AG10803 (cell line): ENCODE measurements at regions not wholly inside any gene's neighbourhood (a gene's known extent, or its start where the extent isn't known, plus 50 kb on each side); places are given as distances from the start of the nearest gene placed in this dataset.
"Not testable (repeated sequence)": the region's sequence is repeated elsewhere in the genome, so short reads cannot be mapped to it uniquely, and the experiment has no call there.

ENCODE experiments used
- DNase-seq: peaks from one replicate; pipeline ENCODE4 v3.0.0; 2010; ENCODE audit warnings: low read depth
- H3K4me3 ChIP-seq: 2 replicates; pipeline ENCODE4 v1.5.1; 2011; ENCODE audit warnings: mild to moderate bottlenecking, low read length, control low read depth
- CTCF ChIP-seq: conservative IDR thresholded peaks from 2 replicates; pipeline ENCODE4 v1.5.1; 2011; ENCODE audit warnings: mild to moderate bottlenecking, low read length, control low read depth, inconsistent platforms

- no peak for TF ChIP-seq CTCF
- DNase-seq, result no peak
These were observed 70.4 kb downstream of the MRPL57 start for GRCh38 chr13:21246761-21247452.

GRCh38 chr13:21256351-21256761, 79.9 kb downstream of the MRPL57 start:
- TF ChIP-seq CTCF, result no peak
- no peak for DNase-seq
- H3K4me3 ChIP-seq, result no peak overlapping the region

More at GRCh38 chr13:21246761-21247452, 70.4 kb downstream of the MRPL57 start:
- no peak overlapping the region for H3K4me3 ChIP-seq

GRCh38 chr13:21256891-21257290, 80.4 kb downstream of the MRPL57 start:
- TF ChIP-seq CTCF, result no peak
- no peak overlapping the region for H3K4me3 ChIP-seq
- no peak for DNase-seq

GRCh38 chr13:21259571-21260455, 83.4 kb downstream of the MRPL57 start:
- no peak for TF ChIP-seq CTCF
- H3K4me3 ChIP-seq, result no peak overlapping the region
- DNase-seq, result no peak

- H3K4me3 ChIP-seq, DNase-seq: not testable (repeated sequence)
These were observed 84.3 kb downstream of the MRPL57 start for GRCh38 chr13:21260561-21261290.

- not testable (repeated sequence) for DNase-seq
These were observed 85.2 kb downstream of the MRPL57 start for GRCh38 chr13:21261487-21262216.

GRCh38 chr13:21263909-21264308, 87.5 kb downstream of the MRPL57 start:
- H3K4me3 ChIP-seq, DNase-seq: not testable (repeated sequence)

More at GRCh38 chr13:21261487-21262216, 85.2 kb downstream of the MRPL57 start:
- not testable (repeated sequence) for H3K4me3 ChIP-seq

GRCh38 chr13:21268485-21268884, 92.0 kb downstream of the MRPL57 start:
- DNase-seq, result not testable (repeated sequence)

GRCh38 chr13:21272439-21272838, 96.0 kb downstream of the MRPL57 start:
- H3K4me3 ChIP-seq, DNase-seq: not testable (repeated sequence)

More at GRCh38 chr13:21268485-21268884, 92.0 kb downstream of the MRPL57 start:
- not testable (repeated sequence) for H3K4me3 ChIP-seq

- DNase-seq, H3K4me3 ChIP-seq: not testable (repeated sequence)
These were observed 98.0 kb downstream of the MRPL57 start for GRCh38 chr13:21274457-21274856.
